B cell (primary cell): ENCODE measurements at regions not wholly inside any gene's neighbourhood (a gene's known extent, or its start where the extent isn't known, plus 50 kb on each side); places are given as distances from the start of the nearest gene placed in this dataset.

Experiments
- ATAC-seq: fragments of 200-7000 bp; cut with Tn5 transposase; one replicate; pipeline ENCODE4 v1.10.0; 2021; ENCODE audit warnings: low read depth, mild to moderate bottlenecking, moderate number of reproducible peaks, moderate library complexity
- CTCF ChIA-PET: fragments of 350-600 bp; sonication (Branson Sonifier 250); formaldehyde crosslinking; loops from one replicate; lab custom pipeline; 2021; ENCODE audit warnings: antibody characterized with exemption, inconsistent platforms; lab: Charles Lee
- POLR2A ChIA-PET: fragments of 350-600 bp; sonication (Branson Sonifier 250); formaldehyde crosslinking; loops from one replicate; lab custom pipeline; 2021; ENCODE audit warnings: antibody characterized with exemption; lab: Charles Lee
- DNase-seq: peaks from one replicate; pipeline ENCODE4 v3.0.0; 2013
- H2AFZ ChIP-seq: 2 replicates; pipeline ENCODE4 v1.6.1; 2012; ENCODE audit warnings: mild to moderate bottlenecking, low read depth, low read length; ENCODE audit not compliant: insufficient read depth, poor library complexity, severe bottlenecking
- H3K27ac ChIP-seq, 2 donors: 1 replicate in 1 of 2; 2 replicates in 1 of 2; pipeline ENCODE4 v1.5.1; 2012 to 2013; ENCODE audit warnings: low read length in 2 of 2, mild to moderate bottlenecking in 2 of 2, moderate library complexity in 1 of 2
- H3K27me3 ChIP-seq, 4 experiments: fragments of 200-600 bp in 1 of 4; sonication (generic) in 1 of 4; replicated peaks in 1 of 4; 1 replicate in 2 of 4; 2 replicates in 2 of 4; pipeline versions ENCODE4 v1.6.1 to v1.7.0; 2013 to 2016; ENCODE audit warnings: low read length in 3 of 4, mild to moderate bottlenecking in 2 of 4, mixed read lengths in 1 of 4, moderate library complexity in 1 of 4; ENCODE audit not compliant: insufficient read depth in 4 of 4, control insufficient read depth in 3 of 4; ENCODE audit errors: control extremely low read depth in 1 of 4
- H3K36me3 ChIP-seq, 2 experiments: replicated peaks in 1 of 2; 1 replicate in 1 of 2; 2 replicates in 1 of 2; pipeline versions ENCODE4 v1.6.1 to v1.7.1; 2013; ENCODE audit warnings: low read length in 1 of 2; ENCODE audit not compliant: insufficient read depth in 2 of 2, control insufficient read depth in 1 of 2; ENCODE audit errors: control extremely low read depth in 1 of 2, extremely low read depth in 1 of 2
- H3K4me1 ChIP-seq, 2 donors: fragments of 200-600 bp in 1 of 2; sonication (generic) in 1 of 2; 1 replicate in 1 of 2; 2 replicates in 1 of 2; pipeline versions ENCODE4 v1.5.1 to v1.6.1; 2013 to 2017; ENCODE audit warnings: low read length in 2 of 2; ENCODE audit not compliant: control insufficient read depth in 2 of 2, insufficient read depth in 2 of 2
- H3K4me2 ChIP-seq: replicated peaks from 2 replicates; pipeline ENCODE3; 2012; ENCODE audit warnings: mild to moderate bottlenecking, low read depth, low read length; ENCODE audit not compliant: poor library complexity, severe bottlenecking
- H3K4me3 ChIP-seq, 5 experiments: fragments of 200-600 bp in 1 of 5; sonication (generic) in 1 of 5; 1 replicate in 3 of 5; 2 replicates in 2 of 5; pipeline versions ENCODE4 v1.5.1 to v1.7.0; 2011 to 2016; ENCODE audit warnings: low read length in 4 of 5, mild to moderate bottlenecking in 4 of 5, low read depth in 2 of 5, control low read depth in 1 of 5, moderate library complexity in 1 of 5; ENCODE audit not compliant: insufficient read depth in 1 of 5; ENCODE audit errors: control extremely low read depth in 1 of 5, extremely low read depth in 1 of 5
- H3K79me2 ChIP-seq: fragments of 200-600 bp; sonication (generic); one replicate; pipeline ENCODE4 v1.6.0; 2016; ENCODE audit warnings: low read length; ENCODE audit not compliant: control insufficient read depth, insufficient read depth
- H3K9ac ChIP-seq: fragments of 200-600 bp; sonication (generic); 2 replicates; pipeline ENCODE4 v1.6.1; 2017; ENCODE audit warnings: mild to moderate bottlenecking, low read length, moderate library complexity
- H3K9me3 ChIP-seq, 3 donors: one replicate each; pipeline versions ENCODE4 v1.6.1 to v1.7.1; 2013; ENCODE audit warnings: low read length in 2 of 3; ENCODE audit not compliant: control insufficient read depth in 2 of 3, insufficient read depth in 1 of 3; ENCODE audit errors: control extremely low read depth in 1 of 3
- H4K20me1 ChIP-seq: 2 replicates; pipeline ENCODE4 v1.6.0; 2012; ENCODE audit warnings: mild to moderate bottlenecking, low read length; ENCODE audit not compliant: insufficient read depth, control insufficient read depth, poor library complexity, severe bottlenecking
- H3K27ac Mint-ChIP-seq: one replicate; pipeline ENCODE4 v1.8.0; 2021; ENCODE audit warnings: mixed read lengths
- H3K27me3 Mint-ChIP-seq: one replicate; pipeline ENCODE4 v1.8.0; 2021; ENCODE audit warnings: mixed read lengths
- H3K4me1 Mint-ChIP-seq: one replicate; pipeline ENCODE4 v1.8.0; 2021; ENCODE audit warnings: mixed read lengths
- H3K4me3 Mint-ChIP-seq: one replicate; pipeline ENCODE4 v1.8.0; 2021; ENCODE audit warnings: mixed read lengths
- H3K9me3 Mint-ChIP-seq: one replicate; pipeline ENCODE4 v1.8.0; 2022; ENCODE audit warnings: mixed read lengths; ENCODE audit not compliant: insufficient read depth
- CTCF ChIP-seq: fragments of 200-600 bp; IDR thresholded peaks from one replicate; pipeline ENCODE4 v1.8.0; 2022; ENCODE audit warnings: antibody characterized with exemption, mild to moderate bottlenecking
- EZH2 ChIP-seq: IDR thresholded peaks from 2 replicates; pipeline ENCODE4 v1.6.1; 2012; ENCODE audit warnings: borderline replicate concordance, low read depth, mild to moderate bottlenecking, moderate library complexity, low read length; ENCODE audit not compliant: insufficient read depth, poor library complexity, severe bottlenecking
- WGBS: methylation state at CpG from one replicate; pipeline ENCODE4 v1.1.5; 2013; ENCODE audit warnings: missing lambda C conversion rate; ENCODE audit not compliant: insufficient coverage; 5-methylcytosine and 5-hydroxymethylcytosine counted together
- intact Hi-C: fragments of 100-400 bp; cut with micrococcal nuclease; formaldehyde crosslinking; loops from one replicate; pipeline ENCODE4 v1.10.0; 2022

GRCh38 chr15:38683382-38684242, 119.0 kb upstream of the RASGRP1 start:
- intact Hi-C loops, result loop anchor here (1.0 kb wide), 4 partner anchors 13 to 209 kb away; partner anchors contain the start of gene RASGRP1
- H3K4me3 ChIP-seq, result no peak overlapping the region
- DNase-seq (peak; percentile 82), ATAC-seq (peak; percentile 84)
- H3K9me3 ChIP-seq, result peaks cover 0 to 4% (median 0%) of the 10 kb centered on the region in 3 donors
- Mint-ChIP-seq H3K9me3 (no peaks in the 10 kb centered on the region), H3K4me3 (peak overlapping the region; percentile 50), H3K27ac (peak overlapping the region; percentile 64), H3K4me1 (peaks cover 24% of the 10 kb centered on the region), H3K27me3 (no peaks in the 10 kb centered on the region)
- H3K27ac ChIP-seq, result peak overlapping the region in 1 of 2 donors; percentile 75
- CTCF ChIA-PET, result interaction anchor here (0.6 to 13.8 kb wide), 44 partner anchors 8 to 243 kb away, joined by 3 to 546 read pairs (median 5); partner anchors contain the start of genes FAM98B and RASGRP1
- peaks cover 20 to 24% of the 10 kb centered on the region in 2 donors for H3K4me1 ChIP-seq
- 88% methylated on average over 1 of the region's 2 CpGs for WGBS
- TF ChIP-seq CTCF (peak; percentile 93), EZH2 (no peak)
- POLR2A ChIA-PET, result interaction anchor here (1.2 to 2.5 kb wide), 3 partner anchors 13 to 119 kb away, joined by 4 to 23 read pairs (median 5); partner anchors contain the start of gene RASGRP1
- no peaks in the 10 kb centered on the region for H4K20me1 ChIP-seq
- no peak overlapping the region for H2AFZ ChIP-seq
- H3K4me2 ChIP-seq, result peak overlapping the region; percentile 58
- no peaks in the 10 kb centered on the region for H3K79me2 ChIP-seq
- no peaks in the 10 kb centered on the region for H3K36me3 ChIP-seq
- H3K9ac ChIP-seq, result peak overlapping the region; percentile 1
- H3K27me3 ChIP-seq, result no peaks in the 10 kb centered on the region
